ENCODE measurements at regions not wholly inside any gene's neighbourhood (a gene's known extent, or its start where the extent isn't known, plus 50 kb on each side); places are given as distances from the start of the nearest gene placed in this dataset.
A peak's percentile ranks its signal among the peaks of the same experiment; 100 is the strongest.
"Not testable (repeated sequence)": the region's sequence is repeated elsewhere in the genome, so short reads cannot be mapped to it uniquely, and the experiment has no call there.

DNA sequence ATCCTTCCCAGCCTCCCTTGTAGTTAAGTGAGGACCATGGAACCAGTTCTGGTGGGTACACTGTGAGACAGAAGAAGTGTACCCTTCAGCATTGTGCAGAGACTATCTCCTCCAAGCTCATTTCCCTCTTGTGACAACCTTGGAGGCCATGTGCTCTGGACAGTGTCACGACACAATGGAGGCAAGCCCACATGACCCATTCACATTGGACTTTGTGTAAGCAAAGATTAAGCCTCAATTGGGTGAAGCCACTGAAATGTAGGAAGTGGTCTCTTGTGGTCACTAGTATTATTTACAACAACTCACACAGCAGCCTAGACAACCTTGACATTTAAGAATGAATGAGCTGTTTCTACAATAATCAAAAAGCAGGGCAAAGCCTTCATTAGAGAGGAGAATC, 124.2 kb downstream of the INHBA start:
- DNase-seq, result no peak

DNA sequence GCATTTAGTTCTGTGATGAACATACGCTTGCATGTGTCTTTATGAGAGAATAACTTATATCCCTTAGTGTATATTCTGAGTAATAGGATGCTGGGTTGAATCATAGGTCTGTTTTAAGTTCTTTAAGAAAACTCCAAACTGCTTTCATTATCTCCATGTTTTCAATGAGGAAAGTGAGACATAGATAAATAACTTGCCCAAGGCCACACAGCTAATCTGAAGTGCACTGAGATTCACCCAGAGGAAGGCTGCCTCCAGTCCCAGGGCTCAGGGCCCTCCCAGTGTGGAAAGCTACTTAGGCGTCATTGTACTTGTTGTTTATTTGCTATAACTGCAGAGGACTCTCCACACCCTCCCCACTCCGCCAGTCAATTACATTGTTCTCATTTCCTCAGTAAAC, 126.7 kb downstream of the INHBA start:
- DNase-seq, result no peak

DNA sequence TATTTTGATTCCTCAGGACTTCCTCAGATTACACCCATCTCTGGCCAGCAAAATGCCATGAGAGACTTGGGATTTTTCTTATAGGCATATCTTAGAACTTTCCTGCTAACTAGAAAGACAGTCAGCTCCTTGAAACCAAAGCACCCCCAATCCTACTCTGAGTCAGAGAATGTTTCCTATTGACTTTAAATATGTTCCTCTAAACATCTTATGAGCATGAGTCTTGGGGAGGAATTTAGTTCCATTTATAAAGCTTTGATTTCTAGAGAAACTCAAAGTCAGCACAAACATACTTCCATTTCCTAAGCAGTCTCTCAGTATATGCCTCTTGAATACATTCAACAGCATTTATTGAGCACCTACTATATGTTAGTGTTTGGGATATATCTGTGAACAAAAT, 128.5 kb downstream of the INHBA start:
- DNase-seq, result no peak

DNA sequence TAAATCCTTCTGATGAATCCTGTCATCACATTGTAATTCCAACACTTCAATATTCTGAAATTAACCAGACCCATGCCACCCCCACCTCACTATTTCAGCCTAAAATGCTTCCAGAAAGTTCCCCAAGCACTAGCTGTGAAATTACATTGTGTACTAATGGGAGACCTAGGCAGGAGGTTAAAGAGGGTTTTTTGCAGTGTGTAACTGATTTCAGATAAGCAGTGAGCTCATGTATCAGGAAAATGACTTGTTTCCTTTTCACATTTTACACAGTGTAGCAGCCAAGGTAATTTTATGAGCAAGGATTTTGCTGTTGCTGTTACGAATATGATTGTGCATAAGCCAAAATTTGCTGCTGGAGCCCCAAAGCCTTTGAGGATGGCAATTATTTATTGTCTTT, 129.0 kb downstream of the INHBA start:
- no peak for DNase-seq

DNA sequence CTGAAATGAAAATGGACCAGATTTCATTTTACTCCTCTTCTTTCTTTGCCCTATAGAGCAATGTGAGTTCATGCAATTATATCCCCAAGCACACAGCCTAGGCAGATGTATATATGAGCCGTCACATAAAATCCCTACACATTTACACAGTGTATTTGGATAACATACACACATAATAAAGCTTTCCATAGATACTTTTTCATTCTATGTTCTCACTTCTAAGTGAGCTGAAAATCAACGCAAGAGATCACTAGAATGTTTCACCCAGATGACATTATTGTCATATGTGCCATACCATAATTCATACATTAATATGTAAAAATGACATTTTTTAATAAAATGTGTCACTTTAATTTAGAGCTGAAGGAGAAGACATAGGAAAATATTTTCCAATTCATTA, 129.4 kb downstream of the INHBA start:
- no peak for DNase-seq

DNA sequence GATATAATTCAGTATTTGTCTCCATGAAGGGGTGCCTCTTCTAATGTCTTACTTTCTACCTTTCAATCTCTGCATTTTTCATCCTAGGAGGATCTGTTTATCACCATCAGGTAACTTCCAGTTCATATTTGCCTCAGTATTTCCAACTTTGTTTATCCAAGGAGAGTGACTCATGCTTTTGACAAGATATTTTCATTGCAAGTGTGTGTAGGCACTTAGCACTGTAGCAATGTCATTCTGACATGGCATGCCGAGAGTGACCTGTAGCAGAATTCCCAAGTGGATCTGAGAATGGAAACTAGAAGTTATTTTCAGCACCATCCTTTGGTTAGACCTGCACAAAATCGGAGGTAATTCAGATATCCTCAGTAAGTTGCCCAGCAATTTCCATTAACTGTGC, 129.9 kb downstream of the INHBA start:
- DNase-seq, result no peak

DNA sequence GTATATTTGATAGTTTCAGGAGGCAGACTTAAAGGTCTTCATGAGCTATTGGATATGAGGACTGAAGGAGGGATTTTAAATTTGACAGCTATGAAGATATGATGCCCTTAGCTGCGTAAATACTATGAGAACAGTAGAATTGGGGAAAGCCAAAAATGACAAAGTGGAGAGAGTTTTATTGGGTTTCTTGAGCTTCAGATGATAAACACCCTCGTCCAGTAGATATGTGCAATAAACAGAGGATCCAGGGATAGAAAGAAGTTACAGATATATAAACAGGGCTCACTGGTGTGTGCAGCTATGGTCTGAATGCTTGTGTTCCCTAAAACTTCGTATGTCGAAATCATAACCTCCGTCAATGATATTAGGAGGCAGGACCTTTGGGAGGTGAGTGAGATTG, 131.3 kb downstream of the INHBA start:
- DNase-seq, result no peak

DNA sequence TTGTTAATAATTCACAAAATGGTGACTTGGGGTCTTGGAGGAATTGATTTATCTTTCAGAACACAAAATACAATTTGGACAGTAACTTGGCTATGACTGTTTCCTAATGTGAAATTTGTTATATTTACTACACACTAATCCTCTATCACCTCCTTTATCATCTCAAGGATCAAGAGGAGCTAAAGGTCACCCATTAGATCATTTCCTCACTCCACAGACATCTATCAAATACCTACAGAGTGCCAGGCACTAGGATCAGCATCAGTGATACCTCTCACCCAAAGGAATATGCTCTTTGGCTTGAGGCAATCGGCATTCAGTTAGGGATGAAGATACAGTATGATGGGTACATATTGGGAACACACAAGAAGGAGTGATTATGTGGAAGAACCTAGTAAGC, 132.1 kb downstream of the INHBA start:
- DNase-seq, result no peak

DNA sequence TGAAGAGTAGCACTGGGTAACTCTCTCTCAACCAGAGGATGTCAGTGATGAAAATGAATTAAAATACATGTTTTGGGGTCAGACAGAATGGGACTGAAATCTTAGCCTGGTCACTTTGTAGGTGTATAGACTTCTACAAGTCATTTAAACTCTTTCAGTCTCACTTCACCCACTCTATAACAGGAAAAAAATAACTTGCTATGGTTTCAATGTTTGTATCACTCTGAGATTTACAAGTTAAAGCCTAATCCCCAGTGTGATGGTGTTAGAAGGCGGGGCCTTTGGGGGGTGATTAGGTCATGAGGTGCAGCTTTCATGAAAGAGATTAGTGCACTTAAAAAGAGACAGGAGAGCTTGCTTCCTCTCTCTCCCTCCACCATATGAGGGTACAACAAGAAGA, 134.8 kb downstream of the INHBA start:
- no peak for DNase-seq

DNA sequence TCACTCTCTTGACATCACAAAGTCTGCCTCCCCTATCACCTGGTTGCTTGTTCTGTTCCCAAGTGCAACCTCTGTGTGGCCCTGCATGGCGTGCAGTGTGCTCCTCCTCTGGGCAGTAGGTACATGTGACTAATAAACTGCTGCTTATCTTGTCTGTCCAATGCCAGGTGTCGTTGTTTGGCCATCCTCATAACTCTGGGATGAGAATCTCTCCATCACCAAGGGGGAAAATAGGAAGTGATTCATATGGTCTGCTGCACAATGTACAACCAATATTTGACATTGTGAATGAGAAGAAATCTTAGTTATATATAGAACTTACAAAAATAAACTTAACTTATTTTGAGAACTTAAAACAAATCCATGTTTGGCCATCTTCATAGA, 135.2 kb downstream of the INHBA start:
- DNase-seq, result no peak

DNA sequence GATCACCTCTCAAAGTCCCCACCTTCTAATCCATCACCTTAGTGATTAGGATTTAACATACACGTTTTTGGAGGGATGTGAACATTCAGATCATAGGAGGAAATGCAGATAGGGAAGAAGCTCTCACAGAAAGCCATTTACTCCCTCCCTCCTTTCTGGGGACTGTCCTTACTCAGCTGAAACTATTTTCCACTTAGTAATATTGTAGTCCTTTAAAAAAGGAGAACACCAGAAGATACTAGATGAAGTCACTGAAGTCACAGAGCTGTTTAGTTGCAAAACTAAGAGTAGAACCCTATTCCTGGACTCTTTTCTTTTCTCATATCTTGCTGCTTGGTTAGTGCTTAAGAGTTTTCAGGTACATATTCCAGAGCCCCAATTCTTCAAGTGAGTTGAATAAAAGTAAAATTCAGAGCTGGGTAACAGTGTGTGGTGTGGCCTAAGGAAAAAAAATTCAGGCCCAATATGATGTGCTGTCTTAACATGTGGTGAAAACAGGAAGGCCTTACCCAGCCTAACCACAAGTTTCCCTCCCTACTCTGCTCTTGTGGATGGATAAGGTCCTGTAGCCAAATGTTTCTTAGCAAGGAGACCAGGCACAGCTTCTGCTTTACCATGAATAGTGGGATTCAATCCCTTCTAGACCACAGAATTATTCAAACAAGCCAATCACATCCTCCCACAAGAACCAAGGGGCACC, 135.7 kb downstream of the INHBA start:
- DNase-seq, result peak in 1 of 2 donors; percentile 73

DNA sequence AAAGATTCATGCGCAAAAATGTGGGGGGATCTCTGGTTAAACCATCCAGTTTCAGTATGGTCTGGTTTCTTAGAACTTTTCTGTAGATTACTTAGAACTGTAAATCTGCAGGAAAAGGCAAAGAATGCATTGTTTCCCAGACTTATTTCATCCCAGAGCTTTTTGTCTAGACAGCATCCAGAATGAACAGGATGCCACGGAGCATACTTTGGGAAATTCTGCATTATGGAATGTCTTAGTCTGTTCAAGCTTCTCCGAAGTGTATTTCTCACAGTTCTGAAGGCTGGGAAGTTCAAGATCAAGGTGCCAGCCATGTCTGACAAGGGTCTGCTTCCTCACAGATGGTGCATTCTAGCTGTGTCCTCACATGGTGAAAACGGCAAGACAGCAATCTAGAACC, 136.3 kb downstream of the INHBA start:
- no peak for DNase-seq

DNA sequence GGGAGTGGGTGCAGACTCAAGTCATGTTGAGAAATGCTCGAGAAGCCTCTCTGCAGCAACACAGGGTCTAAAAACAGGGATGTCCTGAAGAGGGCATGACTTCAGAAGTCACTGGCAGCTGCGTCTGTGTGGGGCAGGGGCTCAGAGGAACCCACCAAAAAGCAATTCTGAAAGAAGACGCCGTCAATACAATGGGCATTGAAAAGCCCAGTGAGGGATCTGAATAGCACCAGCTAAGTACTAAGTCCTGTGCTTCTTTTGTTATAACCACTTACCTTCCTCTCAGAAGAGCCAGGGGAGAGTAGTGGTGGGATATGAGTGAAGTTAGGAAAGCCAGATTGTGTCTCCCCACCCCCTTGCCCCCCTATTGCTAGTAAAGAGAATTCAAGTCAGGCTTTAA, 137.2 kb downstream of the INHBA start:
- DNase-seq, result no peak

DNA sequence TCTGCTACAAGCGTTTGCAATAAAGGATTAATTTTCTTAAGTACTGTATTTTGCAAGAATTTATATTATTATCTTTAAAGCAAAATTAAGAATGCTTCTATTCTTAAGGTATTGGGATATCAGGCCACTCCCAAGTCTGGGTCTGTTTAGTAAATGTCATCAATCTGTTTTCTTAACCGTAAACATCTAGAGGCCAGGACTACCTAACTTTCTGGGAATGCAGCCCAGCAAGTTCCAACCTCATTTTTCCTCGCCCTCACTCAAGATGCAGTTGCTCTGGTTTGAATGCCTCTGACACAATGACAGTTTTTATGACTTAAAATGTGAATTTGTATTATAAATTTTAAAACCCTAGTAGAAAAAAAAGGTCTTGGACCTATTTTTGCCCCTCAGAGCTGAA, 143.5 kb downstream of the INHBA start:
- DNase-seq, result no peak

DNA sequence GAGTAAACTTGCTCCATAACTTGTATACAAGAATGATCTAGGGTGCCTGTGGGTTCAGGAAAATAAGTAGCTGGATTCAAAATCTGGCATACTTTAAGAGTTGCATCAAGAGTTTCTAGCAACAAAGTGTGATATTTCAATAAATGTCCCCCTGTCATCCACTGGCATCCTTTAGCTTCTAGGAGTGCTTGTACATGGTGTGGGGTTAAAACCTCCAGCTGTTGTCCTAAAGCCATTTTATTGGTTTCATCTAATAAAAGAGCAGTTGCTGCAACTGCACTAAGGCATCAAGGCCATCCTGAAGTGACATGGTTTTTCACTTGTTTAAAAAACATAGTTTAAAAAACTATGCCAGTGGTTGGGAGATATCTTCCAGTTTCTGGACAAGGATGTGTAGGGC, 148.4 kb downstream of the INHBA start:
- no peak for DNase-seq

DNA sequence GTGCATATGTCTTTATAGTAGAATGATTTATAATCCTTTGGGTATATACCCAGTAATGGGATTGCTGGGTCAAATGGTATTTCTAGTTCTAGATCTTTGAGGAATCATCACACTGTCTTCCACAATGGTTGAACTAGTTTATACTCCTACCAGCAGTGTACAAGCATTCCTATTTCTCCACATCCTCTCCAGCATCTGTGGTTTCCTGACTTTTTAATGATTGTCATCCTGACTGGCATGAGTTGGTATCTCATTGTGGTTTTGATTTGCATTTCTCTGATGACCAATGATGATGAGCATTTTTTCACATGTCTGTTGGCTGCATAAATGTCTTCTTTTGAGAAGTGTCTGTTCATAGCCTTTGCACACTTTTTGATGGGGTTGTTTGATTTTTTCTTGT, 152.8 kb downstream of the INHBA start:
- not testable (repeated sequence) for DNase-seq

DNA sequence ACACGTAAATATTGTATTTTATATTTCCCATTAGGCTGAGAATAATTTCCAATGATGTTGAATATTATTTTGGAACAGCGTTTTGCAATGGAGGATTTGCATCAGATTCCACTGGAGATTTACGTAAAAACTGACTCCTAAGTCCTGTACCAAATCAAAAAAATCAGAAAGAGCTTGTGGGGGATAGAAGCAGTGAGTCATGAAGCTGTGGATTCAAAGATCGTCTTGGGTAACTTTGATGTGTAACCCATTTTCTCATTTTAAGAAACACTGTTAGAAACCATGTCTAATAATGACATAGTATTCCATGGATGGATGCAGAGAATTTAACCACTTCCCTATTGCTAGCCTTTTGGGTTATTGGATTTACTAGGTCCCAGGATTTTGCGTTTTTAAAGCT, 158.6 kb downstream of the INHBA start:
- DNase-seq, result no peak

DNA sequence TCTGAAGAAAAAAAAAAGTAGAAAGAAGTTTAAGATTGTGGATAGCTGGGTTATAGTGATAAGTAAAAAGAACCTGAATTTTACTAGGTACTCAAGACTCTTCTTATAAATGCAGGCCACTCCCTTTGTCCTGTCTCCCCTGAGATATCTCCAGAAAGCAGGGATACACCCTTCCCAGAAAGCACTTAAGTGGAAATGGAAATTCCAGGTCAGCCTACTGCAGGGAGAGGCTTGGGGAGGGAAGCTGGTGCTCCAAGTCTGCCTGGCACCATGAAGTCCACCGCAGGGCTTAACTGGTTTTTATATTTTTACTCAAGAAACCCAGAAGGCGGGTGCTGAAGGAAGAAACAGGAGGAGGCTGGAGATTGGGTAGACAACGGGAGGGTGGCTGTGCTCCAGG, 162.3 kb downstream of the INHBA start:
- DNase-seq, result no peak

DNA sequence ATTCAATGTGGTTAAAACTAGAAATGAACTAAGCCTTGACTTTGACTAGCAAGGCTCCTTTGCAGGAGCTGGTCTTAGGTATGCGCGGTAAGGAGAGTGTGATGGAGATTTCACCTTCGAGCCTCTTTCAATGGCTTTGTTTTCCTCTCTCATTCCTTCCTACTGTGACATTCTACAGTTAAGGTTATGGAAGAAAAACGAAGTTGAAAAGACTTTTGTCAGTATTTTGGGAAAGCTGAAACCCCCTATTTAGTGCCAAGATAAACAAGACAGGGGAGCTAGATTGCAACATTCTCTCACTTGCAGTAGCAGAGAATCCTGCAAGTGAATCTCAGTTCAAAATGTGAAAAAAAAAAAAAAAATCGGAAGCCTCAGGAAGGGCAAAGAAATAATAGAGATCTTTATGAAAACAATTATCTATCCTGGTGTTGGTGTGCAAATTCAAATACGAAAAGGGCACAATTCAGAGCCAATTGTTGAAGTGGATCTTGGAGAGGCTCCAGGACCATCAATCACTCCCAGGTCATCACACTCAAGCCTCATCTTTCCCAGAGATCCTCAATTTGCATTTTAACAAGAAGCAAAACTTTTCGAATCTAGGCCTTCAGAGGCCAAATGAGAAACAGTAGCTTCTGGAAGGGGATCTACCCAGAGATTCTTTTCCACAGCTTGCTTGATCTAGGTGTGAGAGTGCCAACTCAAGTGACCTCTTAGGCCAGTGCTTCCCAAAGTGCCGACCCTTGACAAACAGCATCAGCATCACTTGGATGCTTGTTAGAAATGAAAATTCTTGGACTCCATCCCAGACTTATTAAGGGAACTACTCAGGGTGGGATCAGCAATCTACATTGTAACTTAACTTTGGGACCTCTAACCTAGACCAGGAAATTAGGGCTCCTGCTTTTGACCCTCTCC, 163.8 kb downstream of the INHBA start:
- no peak for DNase-seq

DNA sequence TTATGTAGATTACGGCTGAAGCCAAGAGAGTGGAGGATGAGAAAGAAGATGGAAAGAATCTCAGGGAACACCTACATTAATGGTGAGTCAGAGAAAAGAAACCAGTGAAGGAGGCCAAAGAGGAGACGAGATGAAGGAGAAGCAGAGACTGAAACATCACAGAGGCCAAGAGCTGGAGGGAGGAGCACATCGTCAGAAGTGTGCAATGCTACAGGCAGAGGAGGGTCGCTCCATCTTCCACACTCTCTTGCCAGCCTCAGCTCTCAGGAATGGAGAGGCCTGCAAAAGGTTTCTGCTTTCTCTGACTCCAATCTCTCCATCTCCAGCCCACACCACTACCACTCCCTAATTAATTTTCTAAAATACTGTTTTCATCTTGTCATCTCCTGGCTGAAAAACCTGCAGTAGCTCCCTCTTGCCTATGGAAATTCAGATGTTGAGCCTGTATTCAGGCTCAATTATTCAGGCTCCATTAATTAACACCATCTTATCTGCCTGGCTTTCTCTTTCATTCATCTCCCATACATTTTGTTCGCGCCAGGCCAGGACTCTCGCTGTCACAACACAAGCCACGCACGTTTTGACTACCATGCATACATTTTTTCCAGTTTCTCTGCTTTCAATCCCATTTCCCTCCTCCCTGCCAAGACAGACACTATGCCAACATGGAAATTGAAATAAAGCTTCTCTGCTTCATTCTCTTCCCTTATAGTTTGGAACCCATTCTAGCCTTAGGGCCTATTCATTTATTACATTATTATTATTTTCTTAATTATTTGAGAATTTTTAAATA, 165.8 kb downstream of the INHBA start:
- no peak for DNase-seq

DNA sequence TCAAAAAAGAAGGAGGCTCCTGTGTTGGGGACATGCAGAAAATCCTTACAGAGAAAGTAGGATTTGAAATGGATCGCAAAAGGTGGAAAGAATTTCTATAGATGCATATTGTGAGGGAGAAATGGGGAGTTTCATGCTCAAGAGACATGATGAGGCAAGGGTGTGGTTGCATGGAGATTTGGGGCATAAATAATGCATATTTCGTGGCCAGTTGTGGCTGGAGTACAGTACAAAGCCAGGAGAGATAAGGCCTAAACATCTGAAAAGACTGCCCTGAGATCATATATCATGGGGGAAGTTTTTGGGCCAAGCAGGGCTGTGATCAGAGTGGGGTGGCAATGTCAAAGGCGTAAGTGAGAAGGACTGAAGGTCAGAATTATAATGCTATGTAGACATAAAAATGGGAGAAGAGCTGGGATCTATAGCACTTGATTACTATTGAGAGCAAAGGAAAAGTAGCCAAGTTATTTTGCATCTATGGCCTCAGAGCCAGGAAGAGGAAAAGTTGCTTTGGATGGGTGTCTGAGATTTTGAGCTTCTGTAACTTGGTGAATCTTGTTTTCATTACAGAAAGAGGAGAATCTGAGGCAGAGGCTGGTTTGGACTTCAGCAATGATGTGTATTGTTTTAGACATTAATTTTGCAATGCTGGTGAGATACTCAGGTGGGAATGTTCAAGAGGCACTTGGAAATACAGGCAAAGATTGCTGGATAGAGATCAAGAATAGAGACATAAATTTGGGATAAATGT, 166.6 kb downstream of the INHBA start:
- DNase-seq, result no peak

DNA sequence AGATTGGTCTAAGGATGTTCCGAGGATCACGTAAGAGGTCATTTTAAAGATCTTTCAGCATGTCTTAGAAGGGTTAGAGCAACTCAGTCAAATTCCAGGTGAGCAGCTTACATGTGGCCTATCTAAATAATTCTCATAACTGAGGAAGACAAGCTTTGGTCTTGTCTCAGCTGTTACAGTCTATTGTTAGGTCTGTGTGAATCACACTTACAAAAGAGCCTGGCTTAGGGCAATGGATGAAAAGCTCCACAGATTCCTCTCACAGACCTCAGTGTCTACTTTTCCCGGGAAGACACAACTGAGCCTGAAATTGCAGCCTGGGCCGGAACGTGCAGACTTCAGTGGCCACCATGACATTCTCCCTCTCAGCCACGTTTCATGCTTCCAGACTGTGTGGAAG, 173.1 kb downstream of the INHBA start:
- DNase-seq, result no peak

DNA sequence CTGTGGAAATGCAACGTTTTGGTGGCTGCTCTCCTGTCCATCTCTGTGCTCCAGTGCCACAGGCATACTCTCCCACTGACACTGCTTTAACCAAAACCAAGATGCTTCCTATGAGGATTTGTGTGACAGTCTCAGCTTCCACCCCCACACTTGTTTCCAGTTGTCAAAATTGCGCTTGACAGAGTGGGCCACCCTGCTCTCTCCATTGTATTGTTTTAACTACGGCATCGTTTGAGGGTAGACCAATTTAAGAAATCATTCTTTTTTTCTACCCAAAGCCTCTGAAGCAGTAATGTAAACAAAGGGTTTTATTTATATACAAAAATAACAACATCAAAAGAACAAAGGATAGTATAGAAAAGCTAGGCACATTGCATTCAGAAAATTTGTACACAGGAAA, 178.0 kb downstream of the INHBA start:
- DNase-seq, result no peak

Data from bone marrow (tissue), 2 donors.